CD8-positive, alpha-beta memory T cell (primary cell): ENCODE measurements at regions not wholly inside any gene's neighbourhood (a gene's known extent, or its start where the extent isn't known, plus 50 kb on each side); places are given as distances from the start of the nearest gene placed in this dataset.
A peak's percentile ranks its signal among the peaks of the same experiment; 100 is the strongest.

Experiments
- CTCF ChIA-PET: fragments of 350-600 bp; sonication (Branson Sonifier 250); formaldehyde crosslinking; loops from one replicate; lab custom pipeline; 2021; ENCODE audit warnings: antibody characterized with exemption; lab: Charles Lee
- POLR2A ChIA-PET: fragments of 350-600 bp; sonication (Branson Sonifier 250); formaldehyde crosslinking; loops from one replicate; lab custom pipeline; 2021; ENCODE audit warnings: antibody characterized with exemption; lab: Charles Lee
- DNase-seq, 5 donors: peaks; one replicate each; pipeline versions ENCODE4 v3.0.0 to v3.0.0-alpha.2; 2020 to 2022; ENCODE audit warnings: mixed read lengths in 1 of 5
- H3K27ac ChIP-seq: one replicate; pipeline ENCODE4 v1.7.0; 2013; ENCODE audit warnings: low read depth, mild to moderate bottlenecking, low read length, moderate library complexity
- H3K27me3 ChIP-seq: 2 replicates; pipeline ENCODE4 v1.7.0; 2013; ENCODE audit warnings: low read length, mild to moderate bottlenecking; ENCODE audit not compliant: insufficient read depth, poor library complexity, severe bottlenecking
- H3K36me3 ChIP-seq: 2 replicates; pipeline ENCODE4 v1.7.0; 2013; ENCODE audit warnings: mild to moderate bottlenecking, low read length, moderate library complexity; ENCODE audit not compliant: insufficient read depth
- H3K4me1 ChIP-seq: 2 replicates; pipeline ENCODE4 v1.7.0; 2013; ENCODE audit warnings: mild to moderate bottlenecking, low read length, moderate library complexity; ENCODE audit not compliant: insufficient read depth
- H3K4me3 ChIP-seq: 2 replicates; pipeline ENCODE4 v1.7.0; 2013; ENCODE audit warnings: mild to moderate bottlenecking, low read length
- H3K9me3 ChIP-seq: 2 replicates; pipeline ENCODE4 v1.7.0; 2013; ENCODE audit warnings: mild to moderate bottlenecking, low read length
- H3K27ac Mint-ChIP-seq, 8 donors: one replicate each; pipeline ENCODE4 v1.8.0; 2020 to 2021; ENCODE audit warnings: mixed read lengths in 8 of 8, mild to moderate bottlenecking in 6 of 8, inconsistent platforms in 3 of 8, moderate library complexity in 3 of 8
- H3K27me3 Mint-ChIP-seq, 2 donors: one replicate each; pipeline ENCODE4 v1.8.0; 2020 to 2021; ENCODE audit warnings: mixed read lengths in 2 of 2, mild to moderate bottlenecking in 1 of 2, moderate library complexity in 1 of 2
- H3K36me3 Mint-ChIP-seq, 3 donors: one replicate each; pipeline ENCODE4 v1.8.0; 2020 to 2021; ENCODE audit warnings: mixed read lengths in 3 of 3, inconsistent platforms in 1 of 3, mild to moderate bottlenecking in 1 of 3
- H3K4me1 Mint-ChIP-seq, 3 donors: one replicate each; pipeline ENCODE4 v1.8.0; 2020 to 2021; ENCODE audit warnings: mixed read lengths in 3 of 3, inconsistent platforms in 1 of 3, mild to moderate bottlenecking in 1 of 3
- H3K4me3 Mint-ChIP-seq, 7 donors: one replicate each; pipeline ENCODE4 v1.8.0; 2020 to 2021; ENCODE audit warnings: mixed read lengths in 7 of 7, mild to moderate bottlenecking in 6 of 7, moderate library complexity in 4 of 7, inconsistent platforms in 2 of 7
- H3K9me3 Mint-ChIP-seq, 5 donors: one replicate each; pipeline ENCODE4 v1.8.0; 2020 to 2022; ENCODE audit warnings: mixed read lengths in 5 of 5, mild to moderate bottlenecking in 3 of 5, moderate library complexity in 2 of 5, inconsistent platforms in 1 of 5

DNA sequence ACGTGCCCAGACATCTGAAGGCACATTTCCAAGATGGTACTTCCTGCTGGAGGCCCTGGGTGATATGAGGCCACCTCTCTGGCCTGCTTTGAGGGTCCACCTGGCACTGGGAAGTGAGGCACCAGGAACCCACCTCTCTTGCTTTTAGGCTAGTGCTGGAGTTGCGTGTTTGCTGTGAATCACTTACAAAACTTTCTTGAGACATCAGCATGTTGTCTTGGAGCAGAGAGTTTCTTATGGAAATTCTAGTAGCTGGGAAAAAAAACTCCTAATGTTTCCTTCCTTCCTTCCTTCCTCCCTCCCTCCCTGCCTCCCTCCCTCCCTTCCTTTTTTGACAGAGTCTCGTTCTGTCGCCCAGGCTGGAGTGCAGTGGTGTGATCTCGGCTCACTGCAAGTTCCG lies 341.3 kb downstream of the MIAT start:
- ChIA-PET CTCF (no interaction called here), POLR2A (no interaction called here)
- Mint-ChIP-seq H3K9me3 (peaks cover 0 to 2% (median 0%) of the 10 kb centered on the region in 5 donors), H3K36me3 (no peaks in the 10 kb centered on the region), H3K4me1 (no peaks in the 10 kb centered on the region), H3K4me3 (no peak overlapping the region), H3K27me3 (peaks cover 3 to 4% of the 10 kb centered on the region in 2 donors), H3K27ac (no peak overlapping the region)
- Histone ChIP-seq H3K27ac (no peak overlapping the region), H3K36me3 (no peaks in the 10 kb centered on the region), H3K4me3 (no peak overlapping the region), H3K27me3 (no peaks in the 10 kb centered on the region), H3K4me1 (no peaks in the 10 kb centered on the region), H3K9me3 (no peaks in the 10 kb centered on the region)
- no peak for DNase-seq

DNA sequence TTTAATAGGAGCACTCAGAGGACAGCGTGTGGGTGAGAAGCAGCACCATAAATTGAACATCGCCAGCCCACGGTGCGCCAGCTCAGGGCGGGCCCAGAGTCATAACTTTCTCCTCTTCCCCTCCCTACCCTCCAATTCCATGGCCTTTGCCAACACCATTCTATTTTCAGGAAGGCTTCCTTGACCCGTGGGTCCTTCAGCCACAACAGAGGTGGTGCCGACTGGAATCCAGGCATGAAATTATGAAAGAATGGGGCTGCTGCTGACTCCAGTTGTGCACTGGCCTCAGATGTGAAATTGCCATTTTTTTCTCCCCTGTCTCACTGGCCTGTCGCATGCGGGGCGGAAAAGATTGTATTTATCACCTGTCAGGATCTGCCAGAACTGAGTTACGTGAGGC lies 345.9 kb downstream of the MIAT start:
- no peaks in the 10 kb centered on the region for H3K36me3 Mint-ChIP-seq
- no peak overlapping the region for H3K4me3 Mint-ChIP-seq
- peak overlapping the region in 1 of 8 donors; percentile 30 for H3K27ac Mint-ChIP-seq
- peaks cover 1 to 10% of the 10 kb centered on the region in 2 donors for H3K27me3 Mint-ChIP-seq
- no peaks in the 10 kb centered on the region for H3K4me1 ChIP-seq
- POLR2A ChIA-PET, result no interaction called here
- no peaks in the 10 kb centered on the region for H3K27me3 ChIP-seq
- H3K4me1 Mint-ChIP-seq, result no peaks in the 10 kb centered on the region
- CTCF ChIA-PET, result no interaction called here
- no peak overlapping the region for H3K4me3 ChIP-seq
- no peaks in the 10 kb centered on the region for H3K36me3 ChIP-seq
- H3K27ac ChIP-seq, result no peak overlapping the region
- DNase-seq, result no peak
- peaks cover 0 to 2% (median 0%) of the 10 kb centered on the region in 5 donors for H3K9me3 Mint-ChIP-seq
- H3K9me3 ChIP-seq, result no peaks in the 10 kb centered on the region

DNA sequence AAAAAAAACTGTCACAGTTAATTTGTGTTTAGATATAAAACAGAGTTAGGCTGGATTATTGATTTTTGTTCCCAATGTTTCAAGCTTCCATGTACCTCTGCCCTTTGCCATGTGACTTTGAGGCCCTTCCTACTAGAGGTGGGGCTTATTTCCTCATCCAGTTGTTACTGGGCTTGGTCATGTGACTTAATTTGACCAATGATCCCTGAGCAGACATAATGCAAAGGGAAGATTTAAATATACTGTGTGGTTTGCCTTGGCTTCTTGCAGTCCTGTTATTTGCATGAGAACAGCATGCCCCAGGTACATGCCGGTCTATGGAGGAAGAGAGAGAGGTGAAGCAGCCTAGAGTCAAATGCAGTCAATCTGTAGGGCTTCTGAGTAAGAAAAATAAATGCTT lies 347.0 kb downstream of the MIAT start:
- no peak for DNase-seq
- POLR2A ChIA-PET, result no interaction called here
- no peak overlapping the region for H3K27ac Mint-ChIP-seq
- CTCF ChIA-PET, result no interaction called here
- no peak overlapping the region for H3K4me3 ChIP-seq
- H3K4me1 Mint-ChIP-seq, result no peaks in the 10 kb centered on the region
- H3K27me3 ChIP-seq, result no peaks in the 10 kb centered on the region
- H3K36me3 ChIP-seq, result no peaks in the 10 kb centered on the region
- H3K27me3 Mint-ChIP-seq, result peaks cover 1 to 10% of the 10 kb centered on the region in 2 donors
- H3K4me3 Mint-ChIP-seq, result no peak overlapping the region
- H3K36me3 Mint-ChIP-seq, result no peaks in the 10 kb centered on the region
- peaks cover 0 to 2% (median 0%) of the 10 kb centered on the region in 5 donors for H3K9me3 Mint-ChIP-seq
- no peaks in the 10 kb centered on the region for H3K9me3 ChIP-seq
- no peaks in the 10 kb centered on the region for H3K4me1 ChIP-seq
- no peak overlapping the region for H3K27ac ChIP-seq

DNA sequence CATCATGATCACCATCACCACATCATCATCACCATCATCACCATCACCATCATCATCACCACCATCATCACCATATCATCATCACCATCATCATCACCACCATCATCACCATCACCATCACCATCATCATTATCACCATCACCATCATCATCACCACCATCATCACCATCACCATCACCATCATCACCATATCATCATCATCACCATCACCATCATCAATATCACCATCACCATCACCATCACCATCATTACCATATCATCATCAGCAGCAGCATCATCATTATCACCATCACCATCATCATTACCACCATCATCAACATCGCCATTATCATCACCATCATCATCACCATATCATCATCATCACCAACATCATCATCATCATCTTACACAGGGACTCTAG lies 351.1 kb downstream of the MIAT start:
- H3K27ac Mint-ChIP-seq, result no peak overlapping the region
- Histone ChIP-seq H3K9me3 (no peaks in the 10 kb centered on the region), H3K27ac (no peak overlapping the region), H3K36me3 (no peaks in the 10 kb centered on the region), H3K27me3 (no peaks in the 10 kb centered on the region), H3K4me1 (no peaks in the 10 kb centered on the region), H3K4me3 (no peak overlapping the region)
- POLR2A ChIA-PET, result no interaction called here
- CTCF ChIA-PET, result no interaction called here
- no peak for DNase-seq
- no peaks in the 10 kb centered on the region for H3K9me3 Mint-ChIP-seq
- H3K4me1 Mint-ChIP-seq, result no peaks in the 10 kb centered on the region
- H3K36me3 Mint-ChIP-seq, result no peaks in the 10 kb centered on the region
- peaks cover 1 to 12% of the 10 kb centered on the region in 2 donors for H3K27me3 Mint-ChIP-seq
- H3K4me3 Mint-ChIP-seq, result no peak overlapping the region

DNA sequence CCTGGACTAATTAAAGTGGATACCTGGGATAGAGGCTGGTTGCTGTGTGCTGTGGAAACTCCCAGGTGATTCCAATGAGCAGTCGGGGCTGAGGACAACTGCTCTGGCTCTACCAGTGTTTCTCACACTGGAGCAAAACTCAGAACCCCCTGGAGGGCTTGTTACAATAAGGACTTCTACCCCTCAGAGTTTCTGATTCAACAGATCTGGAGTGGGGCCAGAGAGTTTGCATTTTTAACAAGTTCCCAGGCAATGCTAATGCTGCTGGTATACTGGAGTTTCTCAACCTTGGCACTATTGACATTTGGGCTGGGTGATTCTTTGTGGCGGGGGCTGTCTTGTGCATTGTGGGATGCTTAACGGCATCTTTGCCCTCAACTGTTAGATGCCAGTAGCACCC lies 353.7 kb downstream of the MIAT start:
- no peak overlapping the region for H3K27ac ChIP-seq
- H3K27ac Mint-ChIP-seq, result no peak overlapping the region
- no peaks in the 10 kb centered on the region for H3K4me1 Mint-ChIP-seq
- no peak overlapping the region for H3K4me3 Mint-ChIP-seq
- DNase-seq, result no peak
- H3K4me1 ChIP-seq, result no peaks in the 10 kb centered on the region
- no peaks in the 10 kb centered on the region for H3K27me3 ChIP-seq
- no peaks in the 10 kb centered on the region for H3K36me3 ChIP-seq
- peaks cover 0 to 5% of the 10 kb centered on the region in 2 donors for H3K27me3 Mint-ChIP-seq
- POLR2A ChIA-PET, result no interaction called here
- H3K9me3 ChIP-seq, result no peaks in the 10 kb centered on the region
- peaks cover 0 to 2% (median 0%) of the 10 kb centered on the region in 5 donors for H3K9me3 Mint-ChIP-seq
- H3K36me3 Mint-ChIP-seq, result no peaks in the 10 kb centered on the region
- no peak overlapping the region for H3K4me3 ChIP-seq
- CTCF ChIA-PET, result no interaction called here

DNA sequence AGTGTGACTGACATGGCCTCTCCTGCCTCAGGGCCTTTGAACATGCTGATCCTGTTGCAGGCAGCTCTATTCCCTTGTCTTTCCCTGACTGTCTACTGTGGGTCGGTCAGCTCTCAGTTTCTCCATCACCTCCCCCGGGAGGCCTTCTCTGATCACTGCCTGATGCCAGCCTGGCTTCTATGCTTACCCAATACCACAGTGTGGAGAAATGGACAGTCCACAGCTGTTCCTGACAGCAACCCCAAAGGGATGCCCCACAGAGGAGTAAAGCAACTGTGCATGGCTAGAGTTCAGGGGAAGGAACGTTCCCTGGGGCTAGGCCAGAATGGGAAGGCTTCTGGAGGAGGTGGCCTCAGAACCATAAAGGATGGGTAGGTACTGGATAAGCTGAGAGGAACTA lies 354.3 kb downstream of the MIAT start:
- no peaks in the 10 kb centered on the region for H3K36me3 Mint-ChIP-seq

DNA sequence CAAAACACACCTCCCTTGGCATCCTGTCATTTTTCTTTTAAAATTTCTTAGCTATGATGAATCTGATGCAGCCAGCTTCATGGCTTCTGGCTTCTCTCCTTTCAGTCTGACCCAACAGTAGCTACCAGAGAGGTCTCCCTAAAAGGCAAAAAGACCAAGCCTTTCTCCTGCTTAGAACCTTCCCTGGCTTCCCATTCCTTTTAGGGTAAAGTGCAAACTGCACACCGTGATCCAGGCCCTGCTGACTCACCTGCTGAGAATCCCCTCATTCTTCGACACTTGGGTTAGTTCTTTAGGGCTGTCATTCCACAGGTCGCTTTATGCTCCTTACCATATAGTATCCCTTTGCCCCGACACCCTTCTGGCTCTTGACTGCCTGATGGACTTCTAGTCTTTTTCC lies 362.4 kb downstream of the MIAT start:
- Histone ChIP-seq H3K36me3 (no peaks in the 10 kb centered on the region), H3K9me3 (no peaks in the 10 kb centered on the region), H3K4me1 (no peaks in the 10 kb centered on the region), H3K27ac (no peak overlapping the region), H3K27me3 (no peaks in the 10 kb centered on the region), H3K4me3 (no peak overlapping the region)
- no peak overlapping the region for H3K27ac Mint-ChIP-seq
- no peaks in the 10 kb centered on the region for H3K36me3 Mint-ChIP-seq
- H3K27me3 Mint-ChIP-seq, result peaks cover 10 to 44% of the 10 kb centered on the region in 2 donors
- H3K9me3 Mint-ChIP-seq, result peaks cover 0 to 5% (median 0%) of the 10 kb centered on the region in 5 donors
- no peak for DNase-seq
- H3K4me1 Mint-ChIP-seq, result no peaks in the 10 kb centered on the region
- H3K4me3 Mint-ChIP-seq, result no peak overlapping the region
- POLR2A ChIA-PET, result no interaction called here
- CTCF ChIA-PET, result no interaction called here

More for the DNA sequence above, 354.3 kb downstream of the MIAT start:
- H3K27ac ChIP-seq, result no peak overlapping the region
- no peak overlapping the region for H3K4me3 ChIP-seq
- no peak for DNase-seq
- H3K36me3 ChIP-seq, result no peaks in the 10 kb centered on the region
- H3K4me1 Mint-ChIP-seq, result no peaks in the 10 kb centered on the region
- H3K27me3 ChIP-seq, result no peaks in the 10 kb centered on the region
- H3K9me3 ChIP-seq, result no peaks in the 10 kb centered on the region
- H3K27me3 Mint-ChIP-seq, result peaks cover 0 to 5% of the 10 kb centered on the region in 2 donors
- ChIA-PET CTCF (no interaction called here), POLR2A (no interaction called here)
- H3K4me1 ChIP-seq, result no peaks in the 10 kb centered on the region
- peaks cover 0 to 2% (median 0%) of the 10 kb centered on the region in 5 donors for H3K9me3 Mint-ChIP-seq
- H3K4me3 Mint-ChIP-seq, result no peak overlapping the region
- H3K27ac Mint-ChIP-seq, result no peak overlapping the region

DNA sequence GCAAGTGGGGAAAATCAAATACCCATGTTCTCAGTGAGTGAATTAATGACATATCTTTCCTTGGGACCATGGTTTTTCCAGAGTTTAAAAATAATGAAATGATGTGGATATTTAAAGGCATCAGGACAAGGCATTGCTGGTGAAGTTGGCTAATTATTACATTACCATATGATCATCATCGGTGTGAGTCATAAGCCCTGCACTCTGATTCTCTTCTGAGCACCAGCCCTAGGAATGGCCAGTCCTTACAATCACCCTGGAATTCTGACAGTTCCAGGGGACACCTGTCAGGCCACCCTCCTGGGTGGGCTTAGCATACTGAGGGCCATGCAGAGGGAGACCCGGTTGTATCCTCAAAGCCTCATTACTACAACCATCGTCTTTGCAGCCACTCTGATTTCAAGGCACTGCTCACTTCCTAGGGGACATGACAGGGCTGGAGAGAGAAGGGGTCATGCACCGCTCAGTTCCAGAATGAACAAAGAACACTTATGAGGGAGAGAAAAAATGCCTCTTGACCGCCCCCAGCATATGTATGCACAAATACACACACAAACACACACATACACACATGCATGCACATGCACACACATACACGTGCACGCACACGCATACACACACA lies 365.0 kb downstream of the MIAT start:
- no peak overlapping the region for H3K27ac ChIP-seq
- H3K27me3 ChIP-seq, result no peaks in the 10 kb centered on the region
- H3K4me1 ChIP-seq, result no peaks in the 10 kb centered on the region
- H3K4me3 ChIP-seq, result no peak overlapping the region
- Mint-ChIP-seq H3K36me3 (no peaks in the 10 kb centered on the region), H3K4me3 (no peak overlapping the region), H3K27ac (no peak overlapping the region), H3K4me1 (no peaks in the 10 kb centered on the region), H3K27me3 (peaks cover 11 to 52% of the 10 kb centered on the region in 2 donors), H3K9me3 (peaks cover 0 to 5% (median 0%) of the 10 kb centered on the region in 5 donors)
- H3K36me3 ChIP-seq, result no peaks in the 10 kb centered on the region
- ChIA-PET POLR2A (no interaction called here), CTCF (no interaction called here)
- no peak for DNase-seq
- H3K9me3 ChIP-seq, result no peaks in the 10 kb centered on the region
